SK-N-SH treated with all-trans-retinoic acid at 6 μM for 48 hours (cell line): ENCODE measurements at regions not wholly inside any gene's neighbourhood (a gene's known extent, or its start where the extent isn't known, plus 50 kb on each side); places are given as distances from the start of the nearest gene placed in this dataset.

Experiments
- ARNTL ChIP-seq: fragments of 450-650 bp; formaldehyde crosslinking; IDR thresholded peaks from 2 replicates; pipeline ENCODE4 v1.5.0; 2020; ENCODE audit warnings: low read depth, mild to moderate bottlenecking, moderate library complexity, borderline replicate concordance
- BACH2 ChIP-seq: fragments of 250-450 bp; sonication (Bioruptor Pico); IDR thresholded peaks from 2 replicates; pipeline ENCODE4 v1.9.0; 2021; ENCODE audit warnings: mild to moderate bottlenecking, borderline replicate concordance
- ESRRG ChIP-seq: fragments of 250-450 bp; sonication (Bioruptor Pico); IDR thresholded peaks from 2 replicates; pipeline ENCODE4 v1.6.1; 2021; ENCODE audit warnings: mild to moderate bottlenecking
- OSR1 ChIP-seq: fragments of 250-450 bp; sonication (Bioruptor Pico); IDR thresholded peaks from 2 replicates; pipeline ENCODE4 v1.8.0; 2022; ENCODE audit warnings: moderate library complexity, mild to moderate bottlenecking, inconsistent platforms
- TCF4 ChIP-seq: fragments of 250-450 bp; sonication (Bioruptor Pico); IDR thresholded peaks from 2 replicates; pipeline ENCODE4 v1.8.0; 2021; ENCODE audit warnings: mild to moderate bottlenecking, moderate library complexity, borderline replicate concordance
- ZFP3 ChIP-seq: fragments of 250-450 bp; sonication (Bioruptor Pico); IDR thresholded peaks from 2 replicates; pipeline ENCODE4 v1.5.0; 2020; ENCODE audit warnings: mild to moderate bottlenecking, moderate library complexity

- TF ChIP-seq ESRRG (no peak), ZFP3 (CRISPR knock-in tag) (no peak), TCF4 (CRISPR knock-in tag) (no peak), ARNTL (CRISPR knock-in tag) (no peak), BACH2 (CRISPR knock-in tag) (no peak), OSR1 (CRISPR knock-in tag) (no peak)
These were observed 110.5 kb downstream of the ACKR3 start for GRCh38 chr2:236679884-236680860.
